ENCODE measurements at regions not wholly inside any gene's neighbourhood (a gene's known extent, or its start where the extent isn't known, plus 50 kb on each side); places are given as distances from the start of the nearest gene placed in this dataset.

DNA sequence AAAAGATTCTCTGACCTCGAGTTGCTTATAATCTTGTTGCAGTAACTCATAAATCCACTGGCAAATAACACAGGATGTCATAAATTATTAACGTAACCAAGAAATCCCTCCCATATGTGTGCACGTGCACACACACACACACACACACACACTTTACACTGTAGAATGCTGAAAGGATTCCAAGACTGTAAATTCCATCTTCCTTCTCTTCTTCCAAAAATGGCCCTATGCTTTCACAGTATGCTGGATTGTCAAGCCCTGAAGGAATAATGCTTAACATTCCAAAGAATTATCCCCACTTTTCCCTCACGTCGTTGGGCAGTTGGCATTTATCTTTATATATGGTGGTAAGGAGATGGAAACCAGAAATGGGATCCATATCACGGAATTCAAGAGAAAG, 117.5 kb upstream of the CRIM1 start:
- TF ChIP-seq, protein P1, sequence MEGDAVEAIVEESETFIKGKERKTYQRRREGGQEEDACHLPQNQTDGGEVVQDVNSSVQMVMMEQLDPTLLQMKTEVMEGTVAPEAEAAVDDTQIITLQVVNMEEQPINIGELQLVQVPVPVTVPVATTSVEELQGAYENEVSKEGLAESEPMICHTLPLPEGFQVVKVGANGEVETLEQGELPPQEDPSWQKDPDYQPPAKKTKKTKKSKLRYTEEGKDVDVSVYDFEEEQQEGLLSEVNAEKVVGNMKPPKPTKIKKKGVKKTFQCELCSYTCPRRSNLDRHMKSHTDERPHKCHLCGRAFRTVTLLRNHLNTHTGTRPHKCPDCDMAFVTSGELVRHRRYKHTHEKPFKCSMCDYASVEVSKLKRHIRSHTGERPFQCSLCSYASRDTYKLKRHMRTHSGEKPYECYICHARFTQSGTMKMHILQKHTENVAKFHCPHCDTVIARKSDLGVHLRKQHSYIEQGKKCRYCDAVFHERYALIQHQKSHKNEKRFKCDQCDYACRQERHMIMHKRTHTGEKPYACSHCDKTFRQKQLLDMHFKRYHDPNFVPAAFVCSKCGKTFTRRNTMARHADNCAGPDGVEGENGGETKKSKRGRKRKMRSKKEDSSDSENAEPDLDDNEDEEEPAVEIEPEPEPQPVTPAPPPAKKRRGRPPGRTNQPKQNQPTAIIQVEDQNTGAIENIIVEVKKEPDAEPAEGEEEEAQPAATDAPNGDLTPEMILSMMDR (IDR thresholded peaks at IDR 0.05; ENCODE audit: low read depth, low read length, poor library complexity, severe bottlenecking), result no peak
- TF ChIP-seq EZH2phosphoT487 (IDR thresholded peaks at IDR 0.05; ENCODE audit: borderline replicate concordance, low read length), result no peak
